SU-DHL-6 (cell line): ENCODE measurements at regions not wholly inside any gene's neighbourhood (a gene's known extent, or its start where the extent isn't known, plus 50 kb on each side); places are given as distances from the start of the nearest gene placed in this dataset.
"Not testable (repeated sequence)": the region's sequence is repeated elsewhere in the genome, so short reads cannot be mapped to it uniquely, and the experiment has no call there.

ENCODE experiments used
- H2AFZ ChIP-seq: fragments of 200-600 bp; sonication (generic); 2 replicates; pipeline ENCODE4 v1.6.1; 2014; ENCODE audit warnings: low read depth, mild to moderate bottlenecking, moderate library complexity, mixed read lengths, antibody characterized with exemption, low read length; ENCODE audit not compliant: severe bottlenecking
- H3F3A ChIP-seq: fragments of 200-600 bp; shearing (Covaris generic); 2 replicates; pipeline ENCODE4 v1.6.0; 2016; ENCODE audit warnings: antibody characterized with exemption, mild to moderate bottlenecking; ENCODE audit not compliant: insufficient read depth
- H3K27ac ChIP-seq: fragments of 200-600 bp; sonication (generic); 2 replicates; pipeline ENCODE4 v1.5.1; 2016; ENCODE audit warnings: low read depth, mild to moderate bottlenecking, low read length, moderate library complexity, mixed read lengths
- H3K27me3 ChIP-seq: fragments of 200-600 bp; sonication (generic), shearing (Covaris generic); 2 replicates; pipeline ENCODE4 v1.6.0; 2014; ENCODE audit warnings: mild to moderate bottlenecking, low read length
- H3K36me3 ChIP-seq: fragments of 200-600 bp; sonication (generic); 2 replicates; pipeline ENCODE4 v1.6.1; 2014; ENCODE audit warnings: mild to moderate bottlenecking, low read length, mixed read lengths
- H3K4me2 ChIP-seq: fragments of 300-600, 200-600 bp; shearing (Covaris generic), sonication (generic); 2 replicates; pipeline ENCODE4 v1.6.0; 2014; ENCODE audit warnings: low read length, low read depth, mild to moderate bottlenecking; ENCODE audit not compliant: poor library complexity, severe bottlenecking
- H3K4me3 ChIP-seq: fragments of 200-600 bp; sonication (generic); 2 replicates; pipeline ENCODE4 v1.5.1; 2014; ENCODE audit warnings: antibody characterized with exemption, low read length, mild to moderate bottlenecking, mixed read lengths; ENCODE audit not compliant: insufficient read depth, poor library complexity, severe bottlenecking
- H3K79me2 ChIP-seq: fragments of 200-600 bp; sonication (generic); 2 replicates; pipeline ENCODE4 v1.6.1; 2014; ENCODE audit warnings: mild to moderate bottlenecking, low read length, moderate library complexity; ENCODE audit not compliant: insufficient read depth
- H3K9ac ChIP-seq: fragments of 200-600 bp; sonication (generic); 2 replicates; pipeline ENCODE4 v1.7.0; 2014; ENCODE audit warnings: mild to moderate bottlenecking, low read length
- H3K9me2 ChIP-seq: fragments of 200-600 bp; sonication (generic); replicated peaks from 2 replicates; pipeline ENCODE4 v1.6.1; 2014; ENCODE audit warnings: low read length; ENCODE audit not compliant: insufficient read depth
- H3K9me3 ChIP-seq: fragments of 200-600 bp; sonication (generic); 2 replicates; pipeline ENCODE4 v1.6.1; 2014; ENCODE audit warnings: low read length, mixed read lengths; ENCODE audit not compliant: insufficient read depth
- H4K20me1 ChIP-seq: fragments of 200-600 bp; sonication (generic); 2 replicates; pipeline ENCODE4 v1.6.1; 2014; ENCODE audit warnings: low read depth, mild to moderate bottlenecking, antibody characterized with exemption, low read length, moderate library complexity, mixed read lengths
- CTCF ChIP-seq: fragments of 200-600 bp; sonication (generic); IDR thresholded peaks from one replicate; pipeline ENCODE4 v1.5.1; 2017; ENCODE audit warnings: antibody characterized with exemption, mild to moderate bottlenecking, low read length, moderate library complexity; ENCODE audit not compliant: insufficient read depth, poor library complexity, severe bottlenecking
- EZH2phosphoT487 ChIP-seq: fragments of 200-600 bp; sonication (generic), shearing (Covaris generic); conservative IDR thresholded peaks from 2 replicates; pipeline ENCODE4 v1.6.1; 2018; ENCODE audit warnings: mild to moderate bottlenecking, antibody characterized with exemption, low read length, moderate library complexity, mixed read lengths

- no peak overlapping the region for H3K27ac ChIP-seq
- no peaks in the 10 kb centered on the region for H3K79me2 ChIP-seq
- no peaks in the 10 kb centered on the region for H3K36me3 ChIP-seq
- H3K9me3 ChIP-seq = no peaks in the 10 kb centered on the region
- no peak overlapping the region for H2AFZ ChIP-seq
- no peaks in the 10 kb centered on the region for H3K27me3 ChIP-seq
- H3K4me3 ChIP-seq = no peak overlapping the region
- no peaks in the 10 kb centered on the region for H4K20me1 ChIP-seq
- no peaks in the 10 kb centered on the region for H3K9me2 ChIP-seq
- no peaks in the 10 kb centered on the region for H3F3A ChIP-seq
- H3K4me2 ChIP-seq = no peak overlapping the region
- TF ChIP-seq EZH2phosphoT487 (no peak), CTCF (no peak)
- H3K9ac ChIP-seq = no peak overlapping the region
Measured at GRCh38 chr20:54922096-54922495, 446.7 kb downstream of the DOK5 start.

- Histone ChIP-seq H3K4me3 (no peak overlapping the region), H3K9me3 (no peaks in the 10 kb centered on the region), H3K9ac (no peak overlapping the region), H4K20me1 (no peaks in the 10 kb centered on the region), H3K79me2 (no peaks in the 10 kb centered on the region), H3K9me2 (no peaks in the 10 kb centered on the region), H3K4me2 (no peak overlapping the region), H3K27me3 (no peaks in the 10 kb centered on the region), H3K27ac (no peak overlapping the region), H3F3A (no peaks in the 10 kb centered on the region), H3K36me3 (no peaks in the 10 kb centered on the region), H2AFZ (no peak overlapping the region)
- TF ChIP-seq EZH2phosphoT487 = no peak
- no peak for TF ChIP-seq CTCF
Measured at GRCh38 chr20:54920491-54920890, 445.1 kb downstream of the DOK5 start.

GRCh38 chr20:54918993-54919392 is 443.6 kb downstream of the DOK5 start:
- H3K4me2 ChIP-seq, H3K9me3 ChIP-seq, H3K4me3 ChIP-seq, H3K9me2 ChIP-seq, H3K36me3 ChIP-seq, H2AFZ ChIP-seq, H3K27ac ChIP-seq, H4K20me1 ChIP-seq, H3K9ac ChIP-seq, H3F3A ChIP-seq, H3K79me2 ChIP-seq, H3K27me3 ChIP-seq: not testable (repeated sequence)

- Histone ChIP-seq H3K27me3 (no peaks in the 10 kb centered on the region), H3K79me2 (no peaks in the 10 kb centered on the region), H3K9me2 (no peaks in the 10 kb centered on the region), H3K9me3 (no peaks in the 10 kb centered on the region), H3K4me3 (no peak overlapping the region), H3K27ac (no peak overlapping the region), H3K9ac (no peak overlapping the region), H3K36me3 (peaks cover 3% of the 10 kb centered on the region; the same call in 1 of the 2 replicates), H3F3A (no peaks in the 10 kb centered on the region), H4K20me1 (no peaks in the 10 kb centered on the region), H3K4me2 (no peak overlapping the region), H2AFZ (no peak overlapping the region)
- TF ChIP-seq EZH2phosphoT487 (no peak), CTCF (no peak)
Measured at GRCh38 chr20:54914995-54915394, 439.6 kb downstream of the DOK5 start.
